SKM-1 treated with dmso at 0.1 percent for 144 hours (cell line): ENCODE measurements at regions not wholly inside any gene's neighbourhood (a gene's known extent, or its start where the extent isn't known, plus 50 kb on each side); places are given as distances from the start of the nearest gene placed in this dataset.
"Not testable (repeated sequence)": the region's sequence is repeated elsewhere in the genome, so short reads cannot be mapped to it uniquely, and the experiment has no call there.

Source experiments
- DNase-seq: peaks from one replicate; lab custom pipeline; 2025; ENCODE audit not compliant: unreplicated experiment; lab: John Stamatoyannopoulos, UW

- no peak for DNase-seq
Observed at GRCh38 chr1:30368651-30369240, 354.6 kb downstream of the MATN1 start.

- no peak for DNase-seq
Observed at GRCh38 chr1:30366911-30367310, 356.5 kb downstream of the MATN1 start.

GRCh38 chr1:30366199-30366598 lies 357.2 kb downstream of the MATN1 start:
- no peak for DNase-seq

- DNase-seq = no peak
Observed at GRCh38 chr1:30365596-30365995, 357.8 kb downstream of the MATN1 start.

GRCh38 chr1:30363031-30363430 lies 360.4 kb downstream of the MATN1 start:
- DNase-seq = no peak

- DNase-seq = no peak
Observed at GRCh38 chr1:30362603-30362990, 360.8 kb downstream of the MATN1 start.

- DNase-seq = not testable (repeated sequence)
Observed at GRCh38 chr1:30361890-30362602, 361.3 kb downstream of the MATN1 start.

- DNase-seq = no peak
Observed at GRCh38 chr1:30360753-30361152, 362.6 kb downstream of the MATN1 start.

GRCh38 chr1:30360281-30360680 lies 363.1 kb downstream of the MATN1 start:
- no peak for DNase-seq

- DNase-seq = no peak
Observed at GRCh38 chr1:30359539-30360220, 363.7 kb downstream of the MATN1 start.

GRCh38 chr1:30358500-30358899 lies 364.9 kb downstream of the MATN1 start:
- DNase-seq = no peak

GRCh38 chr1:30356839-30357238 lies 366.5 kb downstream of the MATN1 start:
- no peak for DNase-seq

- no peak for DNase-seq
Observed at GRCh38 chr1:30354410-30354809, 369.0 kb downstream of the MATN1 start.

- no peak for DNase-seq
Observed at GRCh38 chr1:30353637-30354036, 369.7 kb downstream of the MATN1 start.

- no peak for DNase-seq
Observed at GRCh38 chr1:30348147-30348546, 375.2 kb downstream of the MATN1 start.

- no peak for DNase-seq
Observed at GRCh38 chr1:30345491-30346130, 377.8 kb downstream of the MATN1 start.

GRCh38 chr1:30343562-30343961 lies 379.8 kb downstream of the MATN1 start:
- DNase-seq = no peak

GRCh38 chr1:30342535-30343141 lies 380.7 kb downstream of the MATN1 start:
- no peak for DNase-seq

GRCh38 chr1:30340934-30341333 lies 382.5 kb downstream of the MATN1 start:
- DNase-seq = no peak

GRCh38 chr1:30339866-30340265 lies 383.5 kb downstream of the MATN1 start:
- DNase-seq = no peak

- DNase-seq = no peak
Observed at GRCh38 chr1:30338765-30339164, 384.6 kb downstream of the MATN1 start.

GRCh38 chr1:30337324-30337620 lies 386.1 kb downstream of the MATN1 start:
- no peak for DNase-seq
